AG09309 (cell line): ENCODE measurements at regions not wholly inside any gene's neighbourhood (a gene's known extent, or its start where the extent isn't known, plus 50 kb on each side); places are given as distances from the start of the nearest gene placed in this dataset.

Experiments used
- DNase-seq: peaks from one replicate; pipeline ENCODE4 v3.0.0-alpha.2; 2010; ENCODE audit warnings: low read depth
- H3K4me3 ChIP-seq: 2 replicates; pipeline ENCODE4 v1.5.1; 2011; ENCODE audit warnings: mild to moderate bottlenecking, low read depth, low read length, moderate library complexity; ENCODE audit not compliant: control insufficient read depth
- TF ChIP-seq, protein P1 (sequence below): IDR thresholded peaks from 2 replicates; pipeline ENCODE4 v1.5.1; 2011; ENCODE audit warnings: mild to moderate bottlenecking, low read depth, low read length, inconsistent platforms; ENCODE audit not compliant: insufficient read depth, control insufficient read depth; ENCODE audit errors: missing control alignments

DNA sequence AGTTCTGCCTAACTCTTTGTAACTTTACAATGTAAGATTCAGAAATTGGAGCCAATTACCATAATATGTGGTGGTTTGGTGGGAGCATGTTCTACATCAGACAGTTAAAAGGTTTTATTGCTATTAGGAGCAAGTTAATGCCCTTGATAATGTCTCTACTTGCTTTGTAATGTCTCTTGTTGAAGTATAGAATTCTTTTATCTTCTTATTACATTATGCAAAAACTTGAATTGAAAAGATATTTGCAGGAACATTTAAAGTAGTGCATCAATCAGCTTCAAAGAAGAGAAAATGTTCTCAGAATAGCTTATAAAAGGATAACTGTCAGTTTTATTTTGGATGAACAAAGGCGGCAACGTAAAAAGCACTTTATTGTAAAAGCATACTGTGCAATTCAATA lies 77.8 kb downstream of the RWDD3 start:
- TF ChIP-seq, protein P1, sequence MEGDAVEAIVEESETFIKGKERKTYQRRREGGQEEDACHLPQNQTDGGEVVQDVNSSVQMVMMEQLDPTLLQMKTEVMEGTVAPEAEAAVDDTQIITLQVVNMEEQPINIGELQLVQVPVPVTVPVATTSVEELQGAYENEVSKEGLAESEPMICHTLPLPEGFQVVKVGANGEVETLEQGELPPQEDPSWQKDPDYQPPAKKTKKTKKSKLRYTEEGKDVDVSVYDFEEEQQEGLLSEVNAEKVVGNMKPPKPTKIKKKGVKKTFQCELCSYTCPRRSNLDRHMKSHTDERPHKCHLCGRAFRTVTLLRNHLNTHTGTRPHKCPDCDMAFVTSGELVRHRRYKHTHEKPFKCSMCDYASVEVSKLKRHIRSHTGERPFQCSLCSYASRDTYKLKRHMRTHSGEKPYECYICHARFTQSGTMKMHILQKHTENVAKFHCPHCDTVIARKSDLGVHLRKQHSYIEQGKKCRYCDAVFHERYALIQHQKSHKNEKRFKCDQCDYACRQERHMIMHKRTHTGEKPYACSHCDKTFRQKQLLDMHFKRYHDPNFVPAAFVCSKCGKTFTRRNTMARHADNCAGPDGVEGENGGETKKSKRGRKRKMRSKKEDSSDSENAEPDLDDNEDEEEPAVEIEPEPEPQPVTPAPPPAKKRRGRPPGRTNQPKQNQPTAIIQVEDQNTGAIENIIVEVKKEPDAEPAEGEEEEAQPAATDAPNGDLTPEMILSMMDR, result no peak
- H3K4me3 ChIP-seq, result no peak overlapping the region
- no peak for DNase-seq

DNA sequence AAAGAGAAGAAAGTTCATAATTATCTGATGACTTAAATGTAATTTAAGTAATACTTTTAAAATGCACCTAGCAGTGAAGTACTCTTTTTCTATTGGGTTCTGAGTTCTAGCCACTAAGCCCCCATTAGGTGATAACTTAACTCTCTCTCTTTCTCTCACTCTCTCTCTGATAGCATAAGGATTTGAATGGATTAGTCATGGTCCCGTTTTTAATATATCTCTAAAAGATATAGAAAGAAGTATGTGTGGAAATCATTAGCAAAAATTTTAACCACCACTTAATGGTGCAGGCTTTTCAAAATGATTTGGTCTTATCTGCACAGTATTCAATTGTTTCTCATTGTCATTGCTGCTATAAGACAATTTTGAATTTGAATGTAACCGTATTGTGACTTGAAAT lies 78.2 kb downstream of the RWDD3 start:
- DNase-seq, result no peak

DNA sequence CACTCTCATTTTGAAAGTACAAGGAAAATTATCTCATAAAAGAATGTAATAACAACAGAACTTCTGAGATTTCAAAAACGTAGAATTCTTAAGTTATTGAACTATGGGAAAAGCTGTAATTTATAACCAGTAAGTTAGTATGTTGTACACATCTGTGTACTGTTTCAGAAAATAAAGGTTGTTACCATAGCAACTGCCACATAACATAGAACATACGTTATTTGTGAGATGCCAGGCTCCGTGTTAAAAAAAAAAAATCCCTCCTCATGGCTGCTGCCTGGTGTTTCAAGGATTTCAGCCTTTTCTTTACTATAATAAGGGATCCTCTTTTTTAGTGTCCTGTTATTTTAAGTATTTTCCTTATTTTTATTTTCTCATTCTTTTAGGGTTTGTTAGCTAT lies 79.5 kb downstream of the RWDD3 start:
- TF ChIP-seq, protein P1, result no peak
- no peak overlapping the region for H3K4me3 ChIP-seq
- no peak for DNase-seq

More for the DNA sequence above, 78.2 kb downstream of the RWDD3 start:
- H3K4me3 ChIP-seq, result no peak overlapping the region
- TF ChIP-seq, protein P1, result no peak

DNA sequence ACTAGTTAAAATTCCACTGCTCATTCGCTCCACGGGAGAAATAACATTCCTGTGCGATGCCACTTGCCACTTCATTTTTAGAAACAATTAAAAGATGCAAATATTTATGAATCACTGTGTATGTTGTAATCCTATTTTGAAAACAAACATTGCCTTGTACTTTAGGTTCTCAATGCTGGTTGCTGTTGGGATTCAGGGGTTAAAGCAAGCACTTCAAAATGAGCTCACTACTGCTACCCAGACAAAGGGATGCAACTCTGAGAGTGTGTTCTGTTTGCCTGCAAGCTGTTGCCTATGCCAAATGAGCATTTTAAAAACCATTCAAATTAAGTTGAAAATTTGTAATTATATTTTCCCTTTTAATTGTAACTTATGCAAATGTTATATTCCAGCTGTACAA lies 87.5 kb downstream of the RWDD3 start:
- H3K4me3 ChIP-seq, result no peak overlapping the region
- no peak for DNase-seq
- TF ChIP-seq, protein P1, result no peak

DNA sequence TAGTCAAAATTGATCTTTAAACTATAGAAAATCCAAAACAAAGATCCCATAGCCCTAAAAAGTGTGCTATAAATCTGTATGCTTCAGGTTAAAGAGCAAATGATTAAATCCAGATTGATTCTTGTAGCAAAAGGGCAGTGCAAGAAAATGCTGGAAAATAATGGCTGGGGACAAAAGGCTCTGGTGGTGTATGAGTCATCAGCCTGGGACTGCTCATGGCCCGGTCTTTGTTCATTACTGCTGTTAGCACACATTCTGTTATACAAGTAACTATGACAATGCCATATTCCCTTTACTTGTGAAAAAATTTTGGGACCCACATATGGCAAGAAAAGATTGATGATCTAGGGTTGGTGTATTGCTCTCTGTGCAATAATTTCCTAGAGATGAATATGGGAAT lies 89.1 kb downstream of the RWDD3 start:
- DNase-seq, result no peak
- TF ChIP-seq, protein P1, result no peak
- no peak overlapping the region for H3K4me3 ChIP-seq

DNA sequence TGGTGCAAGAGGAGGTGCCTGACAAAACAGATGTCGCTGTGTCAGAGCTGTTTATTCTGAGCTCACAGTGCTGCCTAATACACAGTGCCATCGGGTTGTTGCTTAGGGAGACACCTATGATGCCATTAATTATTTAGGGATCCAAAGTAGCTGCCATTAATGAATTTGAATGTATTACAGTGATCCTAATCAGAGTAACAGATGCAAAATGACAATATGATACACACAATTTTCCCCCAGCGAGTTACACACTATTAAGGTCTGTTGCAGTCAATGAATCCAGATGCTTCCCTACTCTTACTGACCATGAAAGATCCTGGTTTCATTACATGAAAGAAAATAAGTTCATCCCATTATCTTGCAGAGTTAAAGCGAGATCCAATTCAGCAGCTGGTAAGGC lies 91.3 kb downstream of the RWDD3 start:
- H3K4me3 ChIP-seq, result no peak overlapping the region
- DNase-seq, result no peak
- TF ChIP-seq, protein P1, result no peak

DNA sequence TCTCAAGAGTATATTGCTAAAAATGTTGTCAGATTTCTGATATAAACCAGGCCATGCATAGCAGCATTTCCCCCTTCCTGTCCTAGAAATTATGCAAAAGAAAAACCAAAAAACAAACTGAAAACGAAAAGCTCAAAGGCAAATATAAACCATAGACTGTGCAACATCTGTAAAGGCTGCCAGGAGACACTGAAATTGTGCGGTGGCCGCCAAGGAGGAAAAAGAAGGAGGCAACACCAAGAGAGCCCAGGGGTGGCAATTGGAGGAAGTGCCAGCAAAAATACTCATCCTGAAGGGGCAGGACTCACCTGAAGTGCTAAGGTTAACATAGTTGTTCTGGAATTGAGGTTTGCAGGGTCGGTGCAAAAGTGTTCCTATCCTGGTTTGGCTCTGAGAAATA lies 92.0 kb downstream of the RWDD3 start:
- H3K4me3 ChIP-seq, result no peak overlapping the region
- TF ChIP-seq, protein P1, result no peak
- DNase-seq, result no peak
